HG03469 (cell line): ENCODE measurements at regions not wholly inside any gene's neighbourhood (a gene's known extent, or its start where the extent isn't known, plus 50 kb on each side); places are given as distances from the start of the nearest gene placed in this dataset.
"Not testable (repeated sequence)": the region's sequence is repeated elsewhere in the genome, so short reads cannot be mapped to it uniquely, and the experiment has no call there.

Experiments
- ATAC-seq: cut with Tn5 transposase; IDR thresholded peaks from one replicate; pipeline ENCODE4 v1.9.1; 2021; ENCODE audit warnings: mild to moderate bottlenecking, moderate library complexity, moderate number of reproducible peaks; ENCODE audit not compliant: unreplicated experiment

GRCh38 chr21:28385845-28386244 is 606.8 kb downstream of the LTN1 start:
- no peak for ATAC-seq

GRCh38 chr21:28381000-28381745 is 611.5 kb downstream of the LTN1 start:
- not testable (repeated sequence) for ATAC-seq

GRCh38 chr21:28380241-28380640 is 612.4 kb downstream of the LTN1 start:
- ATAC-seq: no peak

- ATAC-seq: no peak
These were observed 614.7 kb downstream of the LTN1 start for GRCh38 chr21:28378026-28378425.

GRCh38 chr21:28375708-28376385 is 616.8 kb downstream of the LTN1 start:
- ATAC-seq: no peak

GRCh38 chr21:28374881-28375280 is 617.8 kb downstream of the LTN1 start:
- ATAC-seq: no peak

- ATAC-seq: no peak
These were observed 621.0 kb downstream of the LTN1 start for GRCh38 chr21:28371713-28372112.

- ATAC-seq: no peak
These were observed 633.4 kb downstream of the LTN1 start for GRCh38 chr21:28359300-28359699.

- no peak for ATAC-seq
These were observed 634.0 kb downstream of the LTN1 start for GRCh38 chr21:28358702-28359101.

GRCh38 chr21:28358170-28358569 is 634.5 kb downstream of the LTN1 start:
- ATAC-seq: no peak

- ATAC-seq: no peak
These were observed 634.9 kb downstream of the LTN1 start for GRCh38 chr21:28357743-28358142.

GRCh38 chr21:28356422-28356821 is 636.3 kb downstream of the LTN1 start:
- no peak for ATAC-seq

GRCh38 chr21:28345934-28346333 is 646.7 kb downstream of the LTN1 start:
- ATAC-seq: no peak

GRCh38 chr21:28344985-28345384 is 647.7 kb downstream of the LTN1 start:
- ATAC-seq: no peak

GRCh38 chr21:28342212-28342810 is 650.4 kb downstream of the LTN1 start:
- no peak for ATAC-seq

GRCh38 chr21:28339403-28339802 is 653.3 kb downstream of the LTN1 start:
- ATAC-seq: no peak

- no peak for ATAC-seq
These were observed 653.9 kb downstream of the LTN1 start for GRCh38 chr21:28338701-28339305.

GRCh38 chr21:28337315-28337714 is 655.4 kb downstream of the LTN1 start:
- no peak for ATAC-seq

- no peak for ATAC-seq
These were observed 656.4 kb downstream of the LTN1 start for GRCh38 chr21:28336314-28336713.

GRCh38 chr21:28334407-28334806 is 658.3 kb downstream of the LTN1 start:
- no peak for ATAC-seq

GRCh38 chr21:28333578-28334075 is 659.0 kb downstream of the LTN1 start:
- no peak for ATAC-seq
